Breast epithelium (tissue), 4 donors: ENCODE measurements at regions not wholly inside any gene's neighbourhood (a gene's known extent, or its start where the extent isn't known, plus 50 kb on each side); places are given as distances from the start of the nearest gene placed in this dataset.

Source experiments
- DNase-seq, 2 donors: peaks; one replicate each; pipeline ENCODE4 v3.0.0-alpha.2; 2019; ENCODE audit warnings: low spot score in 2 of 2
- H3K27ac ChIP-seq, 2 donors: fragments of 200-600 bp; sonication (generic) in 1 of 2; one replicate each; pipeline ENCODE4 v1.5.1; 2016 to 2019; ENCODE audit warnings: mild to moderate bottlenecking in 1 of 2
- H3K27me3 ChIP-seq, 2 donors: fragments of 200-600 bp; sonication (generic) in 1 of 2; one replicate each; pipeline versions ENCODE4 v1.5.1 to v1.6.0; 2017 to 2019; ENCODE audit warnings: control low read depth in 1 of 2, mild to moderate bottlenecking in 1 of 2
- H3K36me3 ChIP-seq: fragments of 200-600 bp; one replicate; pipeline ENCODE4 v1.5.1; 2019
- H3K4me1 ChIP-seq, 2 donors: fragments of 200-600 bp; sonication (generic); one replicate each; pipeline ENCODE4 v1.5.1; 2016 to 2019; ENCODE audit warnings: control low read depth in 1 of 2
- H3K4me3 ChIP-seq, 3 donors: fragments of 200-600 bp; sonication (generic); 1 replicate in 2 of 3; 2 replicates in 1 of 3; pipeline ENCODE4 v1.5.1; 2016 to 2019; ENCODE audit warnings: mild to moderate bottlenecking in 3 of 3, moderate library complexity in 2 of 3
- H3K9me3 ChIP-seq, 2 donors: fragments of 200-600 bp; sonication (generic) in 1 of 2; one replicate each; pipeline ENCODE4 v1.5.1; 2016 to 2019; ENCODE audit warnings: control low read depth in 1 of 2
- POLR2A ChIP-seq: fragments of 450-650 bp; IDR thresholded peaks from one replicate; pipeline ENCODE4 v1.6.1; 2016; ENCODE audit warnings: antibody characterized with exemption, mild to moderate bottlenecking, moderate library complexity
- POLR2AphosphoS5 ChIP-seq, 3 donors: sonication (generic); formaldehyde crosslinking; IDR thresholded peaks; one replicate each; pipeline ENCODE4 v1.6.1; 2017; ENCODE audit warnings: antibody characterized with exemption in 3 of 3
- intact Hi-C: fragments of 100-400 bp; cut with DNase I; formaldehyde crosslinking; loops from one replicate; pipeline ENCODE4 v1.15.1; 2023; ENCODE audit warnings: low total_unique reads
- TF ChIP-seq, protein P1 (sequence below), 3 donors: fragments of 450-650 bp; IDR thresholded peaks; one replicate each; pipeline ENCODE4 v1.5.1; 2016 to 2017; ENCODE audit warnings: antibody characterized with exemption in 3 of 3, mild to moderate bottlenecking in 3 of 3, moderate library complexity in 3 of 3

DNA sequence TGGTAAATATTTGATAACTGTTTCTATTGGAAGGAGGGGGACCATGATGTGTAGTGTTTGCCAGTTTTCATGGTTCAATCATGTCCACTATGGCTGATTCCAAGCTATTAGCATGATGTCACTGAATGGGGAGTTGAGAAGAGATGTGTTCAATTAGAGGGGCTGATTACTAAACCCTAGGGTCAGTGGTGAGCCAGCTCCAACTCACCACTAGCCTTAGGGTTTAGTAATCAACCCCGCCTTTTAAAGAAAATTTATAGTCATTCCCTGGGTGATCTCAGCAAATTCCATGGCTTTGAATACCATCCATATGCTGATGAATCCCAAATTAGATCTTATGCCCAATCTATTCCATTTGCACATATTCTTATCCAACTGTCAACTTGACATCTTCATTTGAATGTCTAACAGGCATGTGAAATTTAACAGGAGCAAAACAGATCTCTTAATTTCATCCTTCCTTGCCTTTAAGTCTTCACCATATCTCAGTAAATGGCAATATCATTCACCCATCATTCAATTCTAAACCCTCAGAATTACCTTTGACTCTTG lies 98.8 kb downstream of the GCNT1 start:
- intact Hi-C loops, result no loop called here
- no peak overlapping the region for H3K4me3 ChIP-seq
- no peaks in the 10 kb centered on the region for H3K9me3 ChIP-seq
- DNase-seq, result no peak
- H3K4me1 ChIP-seq, result no peaks in the 10 kb centered on the region
- TF ChIP-seq POLR2A (no peak), POLR2AphosphoS5 (IDR thresholded peaks at IDR 0.05) (no peak)
- TF ChIP-seq, protein P1, sequence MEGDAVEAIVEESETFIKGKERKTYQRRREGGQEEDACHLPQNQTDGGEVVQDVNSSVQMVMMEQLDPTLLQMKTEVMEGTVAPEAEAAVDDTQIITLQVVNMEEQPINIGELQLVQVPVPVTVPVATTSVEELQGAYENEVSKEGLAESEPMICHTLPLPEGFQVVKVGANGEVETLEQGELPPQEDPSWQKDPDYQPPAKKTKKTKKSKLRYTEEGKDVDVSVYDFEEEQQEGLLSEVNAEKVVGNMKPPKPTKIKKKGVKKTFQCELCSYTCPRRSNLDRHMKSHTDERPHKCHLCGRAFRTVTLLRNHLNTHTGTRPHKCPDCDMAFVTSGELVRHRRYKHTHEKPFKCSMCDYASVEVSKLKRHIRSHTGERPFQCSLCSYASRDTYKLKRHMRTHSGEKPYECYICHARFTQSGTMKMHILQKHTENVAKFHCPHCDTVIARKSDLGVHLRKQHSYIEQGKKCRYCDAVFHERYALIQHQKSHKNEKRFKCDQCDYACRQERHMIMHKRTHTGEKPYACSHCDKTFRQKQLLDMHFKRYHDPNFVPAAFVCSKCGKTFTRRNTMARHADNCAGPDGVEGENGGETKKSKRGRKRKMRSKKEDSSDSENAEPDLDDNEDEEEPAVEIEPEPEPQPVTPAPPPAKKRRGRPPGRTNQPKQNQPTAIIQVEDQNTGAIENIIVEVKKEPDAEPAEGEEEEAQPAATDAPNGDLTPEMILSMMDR (IDR thresholded peaks at IDR 0.05), result no peak
- no peak overlapping the region for H3K27ac ChIP-seq
- no peaks in the 10 kb centered on the region for H3K36me3 ChIP-seq
- H3K27me3 ChIP-seq, result no peaks in the 10 kb centered on the region

DNA sequence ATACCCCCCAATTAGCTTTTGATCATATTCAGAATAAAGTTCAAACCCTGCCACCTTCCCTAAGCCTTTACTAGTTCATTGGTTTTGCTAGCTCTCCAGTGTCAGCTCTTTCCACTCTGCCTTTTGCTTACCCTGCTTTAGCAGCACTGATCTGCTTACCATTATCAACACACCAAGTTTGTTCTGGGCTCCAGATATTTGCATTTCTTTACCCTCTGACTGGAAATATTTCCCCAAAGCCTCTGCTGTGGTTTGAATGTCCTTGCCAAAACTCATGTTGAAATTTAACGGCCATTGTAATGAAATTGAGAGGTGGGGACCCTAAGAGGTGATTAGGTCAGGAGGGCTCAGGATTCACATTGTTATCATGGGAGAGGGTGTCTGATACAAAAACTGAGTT lies 99.5 kb downstream of the GCNT1 start:
- Histone ChIP-seq H3K9me3 (no peaks in the 10 kb centered on the region), H3K27ac (no peak overlapping the region), H3K4me1 (no peaks in the 10 kb centered on the region), H3K36me3 (no peaks in the 10 kb centered on the region), H3K4me3 (no peak overlapping the region), H3K27me3 (no peaks in the 10 kb centered on the region)
- intact Hi-C loops, result no loop called here
- DNase-seq, result no peak
- no peak for TF ChIP-seq POLR2AphosphoS5 (IDR thresholded peaks at IDR 0.05)

DNA sequence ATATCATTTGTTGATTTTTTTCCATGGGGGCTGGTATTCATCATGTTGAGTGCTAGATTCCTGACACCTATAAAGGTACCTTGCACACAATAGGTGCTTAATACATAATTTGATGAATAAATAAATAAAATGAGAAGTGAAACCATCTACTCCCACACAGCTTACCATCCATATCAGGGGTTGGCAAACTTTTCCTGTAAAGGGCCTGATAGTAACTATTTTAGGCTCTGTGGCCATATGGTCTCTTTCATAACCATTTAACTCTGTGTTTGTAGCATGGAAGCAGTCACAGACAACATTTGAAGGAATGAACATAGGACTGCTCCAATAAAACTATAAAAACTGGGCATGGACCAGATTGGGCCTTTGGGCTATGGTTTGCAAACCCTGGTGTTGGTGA lies 100.3 kb downstream of the GCNT1 start:
- Histone ChIP-seq H3K27me3 (no peaks in the 10 kb centered on the region), H3K27ac (no peak overlapping the region), H3K9me3 (no peaks in the 10 kb centered on the region), H3K36me3 (no peaks in the 10 kb centered on the region), H3K4me1 (no peaks in the 10 kb centered on the region), H3K4me3 (no peak overlapping the region)
- intact Hi-C loops, result no loop called here
- no peak for TF ChIP-seq POLR2A
- TF ChIP-seq, protein P1 (IDR thresholded peaks at IDR 0.05), result no peak
- no peak for DNase-seq

DNA sequence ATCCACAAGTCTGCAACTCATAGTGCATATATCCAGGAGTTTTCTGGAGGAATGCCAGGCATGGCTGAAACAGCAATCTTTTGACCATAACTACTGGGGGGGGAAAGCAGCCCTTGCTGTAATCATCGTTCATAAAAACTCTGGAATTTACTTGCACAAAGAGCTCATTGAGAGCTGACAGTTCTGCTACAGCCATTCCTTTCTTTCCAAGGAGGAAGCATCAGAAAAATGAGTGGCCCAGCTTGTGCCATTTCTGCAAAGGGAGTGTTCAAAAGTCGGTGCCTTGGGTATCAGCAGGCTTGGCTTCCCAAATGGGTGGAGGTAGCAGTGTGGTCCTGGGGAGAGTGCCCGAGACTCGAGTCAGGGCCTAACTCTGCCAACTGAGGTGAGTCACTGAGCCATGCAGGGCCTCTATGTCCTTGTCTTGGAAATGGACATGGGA lies 101.5 kb downstream of the GCNT1 start:
- intact Hi-C loops, result no loop called here
- no peak overlapping the region for H3K4me3 ChIP-seq
- H3K36me3 ChIP-seq, result no peaks in the 10 kb centered on the region
- TF ChIP-seq, protein P1 (IDR thresholded peaks at IDR 0.05), result no peak
- TF ChIP-seq POLR2A, result no peak
- TF ChIP-seq POLR2AphosphoS5 (IDR thresholded peaks at IDR 0.05), result no peak
- DNase-seq, result peak in 1 of 2 donors; percentile 46
- no peaks in the 10 kb centered on the region for H3K27me3 ChIP-seq
- H3K4me1 ChIP-seq, result no peaks in the 10 kb centered on the region
- H3K9me3 ChIP-seq, result no peaks in the 10 kb centered on the region
- peak overlapping the region; percentile 40 to 58 for H3K27ac ChIP-seq

DNA sequence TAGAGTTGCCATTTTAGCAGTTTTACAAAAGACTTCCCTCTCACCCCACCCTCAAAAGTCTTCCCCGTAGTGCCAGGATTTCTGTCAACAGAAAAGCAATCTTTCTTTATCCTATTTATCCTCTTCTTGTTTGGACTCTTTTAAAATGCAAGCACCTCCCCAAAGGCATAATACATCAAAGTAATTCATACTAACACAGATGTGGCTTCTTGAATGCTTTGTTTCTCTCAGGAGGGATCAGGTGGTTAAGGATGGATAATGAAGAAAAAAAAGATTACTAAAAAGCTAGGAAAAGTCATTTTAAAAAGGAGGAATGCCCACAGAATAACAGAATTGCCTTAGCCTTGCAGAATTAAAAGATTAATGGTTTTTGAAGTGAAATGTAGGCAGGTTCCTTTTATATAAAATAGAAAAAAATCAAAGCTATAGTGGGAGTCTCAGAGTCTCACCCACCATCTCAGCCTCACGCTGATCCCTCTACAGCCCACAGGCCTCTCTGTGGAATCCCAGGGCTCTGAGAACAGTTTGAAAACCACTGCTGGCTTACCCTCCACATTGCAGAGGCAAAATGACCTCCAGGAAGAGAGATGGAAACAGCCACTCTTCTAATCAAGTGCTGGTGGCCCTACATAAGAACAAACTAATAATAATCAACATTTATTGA lies 102.2 kb downstream of the GCNT1 start:
- Histone ChIP-seq H3K36me3 (no peaks in the 10 kb centered on the region), H3K27me3 (no peaks in the 10 kb centered on the region), H3K4me3 (no peak overlapping the region), H3K9me3 (no peaks in the 10 kb centered on the region), H3K27ac (peak overlapping the region; percentile 40 to 58), H3K4me1 (no peaks in the 10 kb centered on the region)
- TF ChIP-seq POLR2AphosphoS5 (IDR thresholded peaks at IDR 0.05) (no peak), POLR2A (no peak)
- TF ChIP-seq, protein P1 (IDR thresholded peaks at IDR 0.05), result no peak
- DNase-seq, result no peak
- intact Hi-C loops, result no loop called here
